GM23338 (cell line): ENCODE measurements at regions not wholly inside any gene's neighbourhood (a gene's known extent, or its start where the extent isn't known, plus 50 kb on each side); places are given as distances from the start of the nearest gene placed in this dataset.

Experiments used
- ATAC-seq: fragments of 200-7000 bp; cut with Tn5 transposase; 3 replicates; pipeline ENCODE4 v1.9.1; 2020
- DNase-seq: peaks from one replicate; pipeline ENCODE4 v3.0.0-alpha.2; 2015; ENCODE audit warnings: low spot score
- H2AFZ ChIP-seq: fragments of 200-600 bp; sonication (generic); 2 replicates; pipeline ENCODE4 v1.8.0; 2016; ENCODE audit warnings: antibody characterized with exemption, mild to moderate bottlenecking, moderate library complexity
- H3F3A ChIP-seq: fragments of 200-600 bp; sonication (generic); replicated peaks from 2 replicates; pipeline ENCODE4 v1.8.0; 2017; ENCODE audit warnings: antibody characterized with exemption, mixed run types, low read depth
- H3K27ac ChIP-seq: fragments of 200-600 bp; sonication (generic); 2 replicates; pipeline ENCODE4 v1.6.1; 2016; ENCODE audit warnings: low read depth
- H3K27me3 ChIP-seq: fragments of 200-600 bp; sonication (generic); 2 replicates; pipeline ENCODE4 v1.8.0; 2016; ENCODE audit warnings: mild to moderate bottlenecking, mixed run types, moderate library complexity; ENCODE audit not compliant: insufficient read depth
- H3K36me3 ChIP-seq: fragments of 200-600 bp; sonication (generic); 2 replicates; pipeline ENCODE4 v1.8.0; 2016; ENCODE audit warnings: mild to moderate bottlenecking; ENCODE audit not compliant: insufficient read depth
- H3K4me1 ChIP-seq: fragments of 200-600 bp; sonication (generic); 2 replicates; pipeline ENCODE4 v1.8.0; 2016; ENCODE audit warnings: mild to moderate bottlenecking, moderate library complexity; ENCODE audit not compliant: insufficient read depth
- H3K4me2 ChIP-seq: fragments of 200-600 bp; sonication (generic); 2 replicates; pipeline ENCODE4 v1.7.1; 2017; ENCODE audit warnings: mixed run types
- H3K4me3 ChIP-seq: fragments of 200-600 bp; sonication (generic); 2 replicates; pipeline ENCODE4 v1.6.1; 2016; ENCODE audit warnings: mixed run types
- H3K79me2 ChIP-seq: fragments of 200-600 bp; sonication (generic); replicated peaks from 2 replicates; pipeline ENCODE4 v1.8.0; 2017; ENCODE audit warnings: mild to moderate bottlenecking; ENCODE audit not compliant: insufficient read depth
- H3K9me2 ChIP-seq: fragments of 200-600 bp; sonication (generic); 2 replicates; pipeline ENCODE4 v1.8.0; 2017; ENCODE audit not compliant: insufficient read depth
- H4K20me1 ChIP-seq: fragments of 200-600 bp; sonication (generic); replicated peaks from 2 replicates; pipeline ENCODE4 v1.8.0; 2017; ENCODE audit warnings: mild to moderate bottlenecking; ENCODE audit not compliant: insufficient read depth
- H3K27ac Mint-ChIP-seq: 2 replicates; pipeline ENCODE4 v1.8.0; 2020; ENCODE audit warnings: inconsistent platforms, mild to moderate bottlenecking, moderate library complexity, mixed read lengths
- H3K27me3 Mint-ChIP-seq: 3 replicates; pipeline ENCODE4 v1.8.0; 2022; ENCODE audit warnings: low read depth, mild to moderate bottlenecking, moderate library complexity, mixed read lengths, inconsistent platforms; ENCODE audit not compliant: insufficient read depth, poor library complexity
- H3K36me3 Mint-ChIP-seq: 3 replicates; pipeline ENCODE4 v1.8.0; 2021; ENCODE audit warnings: low read depth, mild to moderate bottlenecking, inconsistent platforms, moderate library complexity, mixed read lengths
- H3K4me1 Mint-ChIP-seq: 3 replicates; pipeline ENCODE4 v1.8.0; 2020; ENCODE audit warnings: mild to moderate bottlenecking, inconsistent platforms, mixed read lengths
- H3K4me3 Mint-ChIP-seq: 3 replicates; pipeline ENCODE4 v1.8.0; 2021; ENCODE audit warnings: moderate library complexity, mild to moderate bottlenecking, inconsistent platforms, mixed read lengths
- H3K9me3 Mint-ChIP-seq: 3 replicates; pipeline ENCODE4 v1.8.0; 2020; ENCODE audit warnings: moderate library complexity, mild to moderate bottlenecking, inconsistent platforms, mixed read lengths
- CREB1 ChIP-seq: fragments of 250-450 bp; sonication (Bioruptor Pico); IDR thresholded peaks from 2 replicates; pipeline ENCODE4 v1.5.0; 2020; ENCODE audit warnings: low read depth, mild to moderate bottlenecking, moderate library complexity
- EZH2 ChIP-seq: fragments of 200-600 bp; sonication (generic); IDR thresholded peaks from one replicate; pipeline ENCODE4 v1.8.0; 2017; ENCODE audit warnings: antibody characterized with exemption, mild to moderate bottlenecking, low read depth; ENCODE audit not compliant: unreplicated experiment
- EZH2phosphoT487 ChIP-seq: fragments of 200-600 bp; sonication (generic); IDR thresholded peaks from one replicate; pipeline ENCODE4 v1.8.1; 2018; ENCODE audit warnings: antibody characterized with exemption; ENCODE audit not compliant: unreplicated experiment
- JUNB ChIP-seq: IDR thresholded peaks from one replicate; pipeline ENCODE4 v1.6.1; 2016; ENCODE audit warnings: antibody characterized with exemption; ENCODE audit not compliant: unreplicated experiment
- NANOG ChIP-seq: IDR thresholded peaks from 2 replicates; pipeline ENCODE4 v1.6.1; 2016; ENCODE audit warnings: antibody characterized with exemption, borderline replicate concordance
- POLR2AphosphoS5 ChIP-seq: IDR thresholded peaks from 2 replicates; pipeline ENCODE4 v1.6.1; 2016; ENCODE audit warnings: antibody characterized with exemption, low read depth
- STAT1 ChIP-seq: IDR thresholded peaks from one replicate; pipeline ENCODE4 v1.6.1; 2016; ENCODE audit warnings: antibody characterized with exemption; ENCODE audit not compliant: unreplicated experiment
- ZNF114 ChIP-seq: fragments of 250-450 bp; sonication (Bioruptor Pico); IDR thresholded peaks from 2 replicates; pipeline ENCODE4 v1.5.0; 2020; ENCODE audit warnings: mild to moderate bottlenecking, moderate library complexity
- ZNF331 ChIP-seq: fragments of 250-450 bp; sonication (Bioruptor Pico); IDR thresholded peaks from 2 replicates; pipeline ENCODE4 v1.5.0; 2020; ENCODE audit warnings: low read depth, mild to moderate bottlenecking, moderate library complexity
- TF ChIP-seq, protein P1 (sequence below): IDR thresholded peaks from one replicate; pipeline ENCODE4 v1.6.1; 2018; ENCODE audit warnings: antibody characterized with exemption; ENCODE audit not compliant: unreplicated experiment
- TF ChIP-seq, protein P2 (sequence below): IDR thresholded peaks from 2 replicates; pipeline ENCODE4 v1.6.1; 2016; ENCODE audit warnings: antibody characterized with exemption
- TF ChIP-seq, protein P3 (sequence below), 2 experiments: fragments of 200-600 bp in 1 of 2; sonication (generic) in 1 of 2; conservative IDR thresholded peaks; 2 replicates each; pipeline versions ENCODE4 v1.5.1 to v1.6.1; 2016 to 2017; ENCODE audit warnings: antibody characterized with exemption in 2 of 2, low read depth in 2 of 2, mild to moderate bottlenecking in 2 of 2, moderate library complexity in 1 of 2

DNA sequence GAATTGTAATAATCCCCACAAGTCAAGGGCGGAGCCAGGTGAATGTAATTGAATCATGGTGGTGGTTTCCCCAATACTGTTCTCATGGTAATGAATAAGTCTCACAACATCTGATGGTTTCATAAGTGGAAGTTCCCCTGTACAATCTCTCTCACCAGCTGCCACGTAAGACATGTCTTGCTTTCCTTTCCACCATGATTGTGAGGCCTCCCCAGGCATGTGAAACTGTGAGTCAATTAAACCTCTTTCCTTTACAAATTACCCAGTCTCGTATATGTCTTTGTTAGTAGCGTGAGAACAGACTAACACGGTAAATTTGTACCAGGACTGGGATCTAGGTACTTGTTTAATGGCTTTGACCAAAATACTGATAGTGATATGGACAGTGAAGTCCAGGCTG, 744.3 kb upstream of the REG3G start:
- Histone ChIP-seq H3K4me2 (no peak overlapping the region), H3K36me3 (no peaks in the 10 kb centered on the region), H3K4me1 (no peaks in the 10 kb centered on the region), H3F3A (no peaks in the 10 kb centered on the region), H3K27me3 (no peaks in the 10 kb centered on the region), H3K27ac (no peak overlapping the region), H3K9me2 (peaks cover 8% of the 10 kb centered on the region; the same call in 1 of the 2 replicates), H3K4me3 (no peak overlapping the region), H2AFZ (no peak overlapping the region), H4K20me1 (no peaks in the 10 kb centered on the region), H3K79me2 (no peaks in the 10 kb centered on the region)
- TF ChIP-seq, protein P1, sequence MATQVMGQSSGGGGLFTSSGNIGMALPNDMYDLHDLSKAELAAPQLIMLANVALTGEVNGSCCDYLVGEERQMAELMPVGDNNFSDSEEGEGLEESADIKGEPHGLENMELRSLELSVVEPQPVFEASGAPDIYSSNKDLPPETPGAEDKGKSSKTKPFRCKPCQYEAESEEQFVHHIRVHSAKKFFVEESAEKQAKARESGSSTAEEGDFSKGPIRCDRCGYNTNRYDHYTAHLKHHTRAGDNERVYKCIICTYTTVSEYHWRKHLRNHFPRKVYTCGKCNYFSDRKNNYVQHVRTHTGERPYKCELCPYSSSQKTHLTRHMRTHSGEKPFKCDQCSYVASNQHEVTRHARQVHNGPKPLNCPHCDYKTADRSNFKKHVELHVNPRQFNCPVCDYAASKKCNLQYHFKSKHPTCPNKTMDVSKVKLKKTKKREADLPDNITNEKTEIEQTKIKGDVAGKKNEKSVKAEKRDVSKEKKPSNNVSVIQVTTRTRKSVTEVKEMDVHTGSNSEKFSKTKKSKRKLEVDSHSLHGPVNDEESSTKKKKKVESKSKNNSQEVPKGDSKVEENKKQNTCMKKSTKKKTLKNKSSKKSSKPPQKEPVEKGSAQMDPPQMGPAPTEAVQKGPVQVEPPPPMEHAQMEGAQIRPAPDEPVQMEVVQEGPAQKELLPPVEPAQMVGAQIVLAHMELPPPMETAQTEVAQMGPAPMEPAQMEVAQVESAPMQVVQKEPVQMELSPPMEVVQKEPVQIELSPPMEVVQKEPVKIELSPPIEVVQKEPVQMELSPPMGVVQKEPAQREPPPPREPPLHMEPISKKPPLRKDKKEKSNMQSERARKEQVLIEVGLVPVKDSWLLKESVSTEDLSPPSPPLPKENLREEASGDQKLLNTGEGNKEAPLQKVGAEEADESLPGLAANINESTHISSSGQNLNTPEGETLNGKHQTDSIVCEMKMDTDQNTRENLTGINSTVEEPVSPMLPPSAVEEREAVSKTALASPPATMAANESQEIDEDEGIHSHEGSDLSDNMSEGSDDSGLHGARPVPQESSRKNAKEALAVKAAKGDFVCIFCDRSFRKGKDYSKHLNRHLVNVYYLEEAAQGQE = no peak
- TF ChIP-seq, protein P2, sequence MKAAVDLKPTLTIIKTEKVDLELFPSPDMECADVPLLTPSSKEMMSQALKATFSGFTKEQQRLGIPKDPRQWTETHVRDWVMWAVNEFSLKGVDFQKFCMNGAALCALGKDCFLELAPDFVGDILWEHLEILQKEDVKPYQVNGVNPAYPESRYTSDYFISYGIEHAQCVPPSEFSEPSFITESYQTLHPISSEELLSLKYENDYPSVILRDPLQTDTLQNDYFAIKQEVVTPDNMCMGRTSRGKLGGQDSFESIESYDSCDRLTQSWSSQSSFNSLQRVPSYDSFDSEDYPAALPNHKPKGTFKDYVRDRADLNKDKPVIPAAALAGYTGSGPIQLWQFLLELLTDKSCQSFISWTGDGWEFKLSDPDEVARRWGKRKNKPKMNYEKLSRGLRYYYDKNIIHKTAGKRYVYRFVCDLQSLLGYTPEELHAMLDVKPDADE = no peak
- TF ChIP-seq NANOG = no peak
- TF ChIP-seq CREB1 (CRISPR knock-in tag) = no peak
- TF ChIP-seq POLR2AphosphoS5 = no peak
- DNase-seq (no peak), ATAC-seq (no peak)
- Mint-ChIP-seq H3K27me3 (peaks cover 2% of the 10 kb centered on the region), H3K9me3 (peaks cover 18% of the 10 kb centered on the region), H3K27ac (no peak overlapping the region), H3K4me3 (no peak overlapping the region), H3K36me3 (peaks cover 16% of the 10 kb centered on the region; the same call in 2 of the 3 replicates), H3K4me1 (no peaks in the 10 kb centered on the region)

DNA sequence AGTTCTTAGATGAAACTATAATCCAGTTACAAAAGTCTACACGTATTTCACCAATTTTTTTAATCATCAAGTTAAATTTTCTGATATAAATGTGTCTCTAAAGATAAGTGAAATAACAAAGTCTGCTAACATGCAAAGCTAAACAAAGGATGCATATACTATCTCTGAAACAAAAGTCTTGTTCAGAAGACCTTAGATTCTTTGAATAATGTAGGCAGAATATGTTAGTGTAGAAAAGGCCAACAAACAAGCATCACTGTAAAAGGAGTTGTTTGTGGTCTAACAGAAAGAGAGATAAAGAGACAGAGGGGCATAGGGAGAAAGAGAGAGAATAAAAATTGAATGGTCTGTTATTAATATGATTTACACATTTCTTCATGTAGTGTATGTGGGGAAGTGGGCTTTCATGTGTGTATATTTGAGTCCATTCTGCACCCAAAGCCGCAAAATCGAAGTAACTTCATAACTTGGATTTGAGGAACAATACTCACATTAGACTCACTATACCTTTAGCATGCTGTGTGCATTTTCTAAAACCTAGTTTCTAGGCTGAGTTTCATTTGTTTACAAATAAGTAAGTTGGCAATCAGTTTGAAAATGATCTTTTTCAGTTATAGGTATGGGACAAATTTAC, 734.8 kb upstream of the REG3G start:
- no peak overlapping the region for H3K4me3 ChIP-seq
- no peaks in the 10 kb centered on the region for H3K27me3 Mint-ChIP-seq
- no peaks in the 10 kb centered on the region; the same call in 2 of the 3 replicates for H3K4me1 Mint-ChIP-seq
- H3K4me3 Mint-ChIP-seq = no peak overlapping the region
- H3K27ac ChIP-seq = no peak overlapping the region
- no peaks in the 10 kb centered on the region for H3K9me2 ChIP-seq
- no peaks in the 10 kb centered on the region for H3K36me3 Mint-ChIP-seq
- DNase-seq = no peak
- no peaks in the 10 kb centered on the region for H3F3A ChIP-seq
- no peaks in the 10 kb centered on the region for H4K20me1 ChIP-seq
- peaks cover 1% of the 10 kb centered on the region; the same call in 1 of the 2 replicates for H3K4me1 ChIP-seq
- ATAC-seq = no peak
- no peak overlapping the region for H3K27ac Mint-ChIP-seq
- H2AFZ ChIP-seq = no peak overlapping the region
- no peaks in the 10 kb centered on the region for H3K36me3 ChIP-seq
- H3K9me3 Mint-ChIP-seq = no peaks in the 10 kb centered on the region
- no peaks in the 10 kb centered on the region for H3K79me2 ChIP-seq
- H3K27me3 ChIP-seq = no peaks in the 10 kb centered on the region
- no peak overlapping the region for H3K4me2 ChIP-seq
- TF ChIP-seq STAT1 (no peak), JUNB (no peak), EZH2 (no peak), CREB1 (CRISPR knock-in tag) (no peak), NANOG (no peak), POLR2AphosphoS5 (no peak), ZNF331 (CRISPR knock-in tag) (no peak), ZNF114 (CRISPR knock-in tag) (no peak), EZH2phosphoT487 (no peak)
- TF ChIP-seq, protein P2 = no peak
- TF ChIP-seq, protein P3, sequence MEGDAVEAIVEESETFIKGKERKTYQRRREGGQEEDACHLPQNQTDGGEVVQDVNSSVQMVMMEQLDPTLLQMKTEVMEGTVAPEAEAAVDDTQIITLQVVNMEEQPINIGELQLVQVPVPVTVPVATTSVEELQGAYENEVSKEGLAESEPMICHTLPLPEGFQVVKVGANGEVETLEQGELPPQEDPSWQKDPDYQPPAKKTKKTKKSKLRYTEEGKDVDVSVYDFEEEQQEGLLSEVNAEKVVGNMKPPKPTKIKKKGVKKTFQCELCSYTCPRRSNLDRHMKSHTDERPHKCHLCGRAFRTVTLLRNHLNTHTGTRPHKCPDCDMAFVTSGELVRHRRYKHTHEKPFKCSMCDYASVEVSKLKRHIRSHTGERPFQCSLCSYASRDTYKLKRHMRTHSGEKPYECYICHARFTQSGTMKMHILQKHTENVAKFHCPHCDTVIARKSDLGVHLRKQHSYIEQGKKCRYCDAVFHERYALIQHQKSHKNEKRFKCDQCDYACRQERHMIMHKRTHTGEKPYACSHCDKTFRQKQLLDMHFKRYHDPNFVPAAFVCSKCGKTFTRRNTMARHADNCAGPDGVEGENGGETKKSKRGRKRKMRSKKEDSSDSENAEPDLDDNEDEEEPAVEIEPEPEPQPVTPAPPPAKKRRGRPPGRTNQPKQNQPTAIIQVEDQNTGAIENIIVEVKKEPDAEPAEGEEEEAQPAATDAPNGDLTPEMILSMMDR (conservative IDR thresholded peaks at IDR 0.05; ENCODE audit: low read depth in 2 of 2) = no peak
